Liver (tissue), 3 donors: ENCODE measurements at regions not wholly inside any gene's neighbourhood (a gene's known extent, or its start where the extent isn't known, plus 50 kb on each side); places are given as distances from the start of the nearest gene placed in this dataset.
"Not testable (repeated sequence)": the region's sequence is repeated elsewhere in the genome, so short reads cannot be mapped to it uniquely, and the experiment has no call there.

Experiments
- ATF3 ChIP-seq: IDR thresholded peaks from 2 replicates; pipeline ENCODE4 v1.6.1; 2016; ENCODE audit warnings: antibody characterized with exemption
- EGR1 ChIP-seq, 2 donors: IDR thresholded peaks; 2 replicates each; pipeline ENCODE4 v1.6.1; 2016 to 2018; ENCODE audit warnings: antibody characterized with exemption in 2 of 2, low read depth in 2 of 2
- MAX ChIP-seq: IDR thresholded peaks from 2 replicates; pipeline ENCODE4 v1.6.1; 2016; ENCODE audit warnings: antibody characterized with exemption
- RXRA ChIP-seq, 2 donors: IDR thresholded peaks; 2 replicates each; pipeline ENCODE4 v1.6.1; 2017 to 2018; ENCODE audit warnings: antibody characterized with exemption in 2 of 2, mild to moderate bottlenecking in 1 of 2
- TAF1 ChIP-seq: conservative IDR thresholded peaks from 2 replicates; pipeline ENCODE4 v1.6.1; 2016; ENCODE audit warnings: antibody characterized with exemption, mild to moderate bottlenecking
- TF ChIP-seq, protein P1 (sequence below): fragments of 150-350 bp; IDR thresholded peaks from 2 replicates; pipeline ENCODE4 v1.5.1; 2017; ENCODE audit warnings: improper control_type of control experiment, low read depth, low read length; ENCODE audit not compliant: missing input control
- TF ChIP-seq, protein P2 (sequence below): IDR thresholded peaks from 2 replicates; pipeline ENCODE4 v1.6.1; 2016; ENCODE audit warnings: antibody characterized with exemption, mild to moderate bottlenecking
- donor health status: healthy.
- donor health status: healthy.

GRCh38 chrX:35305037-35305436 lies 362.4 kb downstream of the FAM47B start:
- TF ChIP-seq, protein P1, sequence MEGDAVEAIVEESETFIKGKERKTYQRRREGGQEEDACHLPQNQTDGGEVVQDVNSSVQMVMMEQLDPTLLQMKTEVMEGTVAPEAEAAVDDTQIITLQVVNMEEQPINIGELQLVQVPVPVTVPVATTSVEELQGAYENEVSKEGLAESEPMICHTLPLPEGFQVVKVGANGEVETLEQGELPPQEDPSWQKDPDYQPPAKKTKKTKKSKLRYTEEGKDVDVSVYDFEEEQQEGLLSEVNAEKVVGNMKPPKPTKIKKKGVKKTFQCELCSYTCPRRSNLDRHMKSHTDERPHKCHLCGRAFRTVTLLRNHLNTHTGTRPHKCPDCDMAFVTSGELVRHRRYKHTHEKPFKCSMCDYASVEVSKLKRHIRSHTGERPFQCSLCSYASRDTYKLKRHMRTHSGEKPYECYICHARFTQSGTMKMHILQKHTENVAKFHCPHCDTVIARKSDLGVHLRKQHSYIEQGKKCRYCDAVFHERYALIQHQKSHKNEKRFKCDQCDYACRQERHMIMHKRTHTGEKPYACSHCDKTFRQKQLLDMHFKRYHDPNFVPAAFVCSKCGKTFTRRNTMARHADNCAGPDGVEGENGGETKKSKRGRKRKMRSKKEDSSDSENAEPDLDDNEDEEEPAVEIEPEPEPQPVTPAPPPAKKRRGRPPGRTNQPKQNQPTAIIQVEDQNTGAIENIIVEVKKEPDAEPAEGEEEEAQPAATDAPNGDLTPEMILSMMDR = not testable (repeated sequence)
- not testable (repeated sequence) for TF ChIP-seq EGR1 (IDR thresholded peaks at IDR 0.05; ENCODE audit: low read depth in 2 of 2); TAF1; ATF3; MAX; RXRA (IDR thresholded peaks at IDR 0.05)
- TF ChIP-seq, protein P2, sequence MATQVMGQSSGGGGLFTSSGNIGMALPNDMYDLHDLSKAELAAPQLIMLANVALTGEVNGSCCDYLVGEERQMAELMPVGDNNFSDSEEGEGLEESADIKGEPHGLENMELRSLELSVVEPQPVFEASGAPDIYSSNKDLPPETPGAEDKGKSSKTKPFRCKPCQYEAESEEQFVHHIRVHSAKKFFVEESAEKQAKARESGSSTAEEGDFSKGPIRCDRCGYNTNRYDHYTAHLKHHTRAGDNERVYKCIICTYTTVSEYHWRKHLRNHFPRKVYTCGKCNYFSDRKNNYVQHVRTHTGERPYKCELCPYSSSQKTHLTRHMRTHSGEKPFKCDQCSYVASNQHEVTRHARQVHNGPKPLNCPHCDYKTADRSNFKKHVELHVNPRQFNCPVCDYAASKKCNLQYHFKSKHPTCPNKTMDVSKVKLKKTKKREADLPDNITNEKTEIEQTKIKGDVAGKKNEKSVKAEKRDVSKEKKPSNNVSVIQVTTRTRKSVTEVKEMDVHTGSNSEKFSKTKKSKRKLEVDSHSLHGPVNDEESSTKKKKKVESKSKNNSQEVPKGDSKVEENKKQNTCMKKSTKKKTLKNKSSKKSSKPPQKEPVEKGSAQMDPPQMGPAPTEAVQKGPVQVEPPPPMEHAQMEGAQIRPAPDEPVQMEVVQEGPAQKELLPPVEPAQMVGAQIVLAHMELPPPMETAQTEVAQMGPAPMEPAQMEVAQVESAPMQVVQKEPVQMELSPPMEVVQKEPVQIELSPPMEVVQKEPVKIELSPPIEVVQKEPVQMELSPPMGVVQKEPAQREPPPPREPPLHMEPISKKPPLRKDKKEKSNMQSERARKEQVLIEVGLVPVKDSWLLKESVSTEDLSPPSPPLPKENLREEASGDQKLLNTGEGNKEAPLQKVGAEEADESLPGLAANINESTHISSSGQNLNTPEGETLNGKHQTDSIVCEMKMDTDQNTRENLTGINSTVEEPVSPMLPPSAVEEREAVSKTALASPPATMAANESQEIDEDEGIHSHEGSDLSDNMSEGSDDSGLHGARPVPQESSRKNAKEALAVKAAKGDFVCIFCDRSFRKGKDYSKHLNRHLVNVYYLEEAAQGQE = not testable (repeated sequence)
